ENCODE measurements at regions not wholly inside any gene's neighbourhood (a gene's known extent, or its start where the extent isn't known, plus 50 kb on each side); places are given as distances from the start of the nearest gene placed in this dataset.
"Not testable (repeated sequence)": the region's sequence is repeated elsewhere in the genome, so short reads cannot be mapped to it uniquely, and the experiment has no call there.

GRCh38 chr10:114717881-114718280 is 59.8 kb upstream of the ABLIM1 start:
- H3K9ac ChIP-seq (replicated peaks in 1 of 4; ENCODE audit: extremely low read depth in 1 of 4, low read depth in 3 of 4, low read length in 3 of 4); POLR2A ChIA-PET (ENCODE audit: partially characterized antibody): not testable (repeated sequence)
- CTCF ChIA-PET (ENCODE audit: partially characterized antibody): interaction anchor here (1.0 kb wide), 1 partner anchor 14 kb away, joined by 3 read pairs; no protein-coding TSS in a partner anchor

More at GRCh38 chr10:114717881-114718280, 59.8 kb upstream of the ABLIM1 start:
- not testable (repeated sequence) for H2AK5ac ChIP-seq (ENCODE audit: low read depth, low read length); H4K91ac ChIP-seq (replicated peaks; ENCODE audit: insufficient read length, low read length); H2BK20ac ChIP-seq (ENCODE audit: low read length); H3K23me2 ChIP-seq (ENCODE audit: low read depth, low read length); H3K79me1 ChIP-seq (ENCODE audit: low read depth, low read length); H3K4ac ChIP-seq (replicated peaks; ENCODE audit: insufficient read length, low read depth, low read length); H3K79me2 ChIP-seq (ENCODE audit: control insufficient read depth in 1 of 2, insufficient read depth in 2 of 2, low read length in 2 of 2); H4K5ac ChIP-seq (ENCODE audit: insufficient read length, low read depth, low read length); H2BK5ac ChIP-seq (ENCODE audit: low read depth, low read length); DNase-seq (ENCODE audit: low read depth in 1 of 2, low spot score in 2 of 2); H2BK12ac ChIP-seq (ENCODE audit: low read depth, low read length); H3K36me3 ChIP-seq (ENCODE audit: control insufficient read depth in 2 of 4, insufficient read depth in 4 of 4, low read length in 3 of 4); H2BK15ac ChIP-seq (ENCODE audit: low read length); FAIRE-seq; H4K20me1 ChIP-seq (replicated peaks in 1 of 2; ENCODE audit: control insufficient read depth in 1 of 2, insufficient read depth in 2 of 2, low read length in 2 of 2); H4K8ac ChIP-seq (ENCODE audit: extremely low read depth, insufficient read depth, low read length); H3K27ac ChIP-seq (ENCODE audit: low read depth, low read length); H3K14ac ChIP-seq (ENCODE audit: insufficient read length); H3K9me3 ChIP-seq (ENCODE audit: insufficient read depth in 2 of 2, low read depth in 1 of 2, low read length in 1 of 2); H2BK120ac ChIP-seq (replicated peaks; ENCODE audit: low read depth, low read length); H3K18ac ChIP-seq (ENCODE audit: extremely low read depth, low read length); H3K56ac ChIP-seq (replicated peaks; ENCODE audit: insufficient read length, low read depth, low read length); H3K23ac ChIP-seq (ENCODE audit: insufficient read length); H3K4me2 ChIP-seq (ENCODE audit: insufficient read depth in 1 of 2, low read depth in 2 of 2, low read length in 2 of 2); H3K4me1 ChIP-seq (replicated peaks in 1 of 4; ENCODE audit: control insufficient read depth in 3 of 4, insufficient read depth in 4 of 4, low read length in 3 of 4); H2AFZ ChIP-seq (ENCODE audit: low read length); H3K4me3 ChIP-seq (ENCODE audit: extremely low read depth in 1 of 4, insufficient read depth in 2 of 4, low read depth in 3 of 4, low read length in 4 of 4); H3K27me3 ChIP-seq (replicated peaks in 1 of 4; ENCODE audit: control insufficient read depth in 3 of 4, extremely low read depth in 1 of 4, insufficient read depth in 3 of 4, low read length in 3 of 4)
